Left kidney (tissue), 1 donor: ENCODE measurements at regions not wholly inside any gene's neighbourhood (a gene's known extent, or its start where the extent isn't known, plus 50 kb on each side); places are given as distances from the start of the nearest gene placed in this dataset.
"Not testable (repeated sequence)": the region's sequence is repeated elsewhere in the genome, so short reads cannot be mapped to it uniquely, and the experiment has no call there.

Source experiments
- DNase-seq: peaks from one replicate; pipeline ENCODE4 v3.0.0-alpha.2; 2013

- no peak for DNase-seq
Observed at GRCh38 chr2:114261366-114261765, 181.1 kb upstream of the DPP10 start.

GRCh38 chr2:114265261-114265660 lies 177.2 kb upstream of the DPP10 start:
- DNase-seq = no peak

GRCh38 chr2:114274957-114275356 lies 167.5 kb upstream of the DPP10 start:
- no peak for DNase-seq

- DNase-seq = no peak
Observed at GRCh38 chr2:114281188-114281587, 161.3 kb upstream of the DPP10 start.

- no peak for DNase-seq
Observed at GRCh38 chr2:114283774-114284173, 158.7 kb upstream of the DPP10 start.

GRCh38 chr2:114286438-114286837 lies 156.0 kb upstream of the DPP10 start:
- no peak for DNase-seq

- no peak for DNase-seq
Observed at GRCh38 chr2:114293355-114293754, 149.1 kb upstream of the DPP10 start.

GRCh38 chr2:114294741-114295140 lies 147.7 kb upstream of the DPP10 start:
- no peak for DNase-seq

GRCh38 chr2:114300351-114300750 lies 142.1 kb upstream of the DPP10 start:
- not testable (repeated sequence) for DNase-seq

- no peak for DNase-seq
Observed at GRCh38 chr2:114316532-114317300, 125.7 kb upstream of the DPP10 start.

- DNase-seq = no peak
Observed at GRCh38 chr2:114330594-114330993, 111.8 kb upstream of the DPP10 start.

GRCh38 chr2:114331934-114332333 lies 110.5 kb upstream of the DPP10 start:
- DNase-seq = no peak

GRCh38 chr2:114345246-114345645 lies 97.2 kb upstream of the DPP10 start:
- DNase-seq = no peak

GRCh38 chr2:114346658-114347057 lies 95.8 kb upstream of the DPP10 start:
- no peak for DNase-seq

GRCh38 chr2:114350186-114350725 lies 92.2 kb upstream of the DPP10 start:
- DNase-seq = no peak

- DNase-seq = no peak
Observed at GRCh38 chr2:114352988-114353387, 89.5 kb upstream of the DPP10 start.

- DNase-seq = no peak
Observed at GRCh38 chr2:114354199-114354598, 88.2 kb upstream of the DPP10 start.

- no peak for DNase-seq
Observed at GRCh38 chr2:114368705-114369104, 73.7 kb upstream of the DPP10 start.

GRCh38 chr2:114371721-114372120 lies 70.7 kb upstream of the DPP10 start:
- not testable (repeated sequence) for DNase-seq

- no peak for DNase-seq
Observed at GRCh38 chr2:114373591-114373990, 68.8 kb upstream of the DPP10 start.

- DNase-seq = no peak
Observed at GRCh38 chr2:114384441-114384840, 58.0 kb upstream of the DPP10 start.

- no peak for DNase-seq
Observed at GRCh38 chr2:114389021-114389420, 53.4 kb upstream of the DPP10 start.
